Right lobe of liver (tissue), 6 donors: ENCODE measurements at regions not wholly inside any gene's neighbourhood (a gene's known extent, or its start where the extent isn't known, plus 50 kb on each side); places are given as distances from the start of the nearest gene placed in this dataset.

Experiments
- ATAC-seq, 4 donors: fragments of 200-7000 bp; cut with Tn5 transposase; one replicate each; pipeline ENCODE4 v1.9.1; 2020; ENCODE audit warnings: mild to moderate bottlenecking in 4 of 4, moderate library complexity in 4 of 4
- DNase-seq, 3 donors: peaks; one replicate each; pipeline ENCODE4 v3.0.0-alpha.2; 2020
- H3K27ac ChIP-seq, 3 donors: fragments of 200-600 bp; one replicate each; pipeline ENCODE4 v1.8.0; 2022
- H3K27me3 ChIP-seq, 2 donors: fragments of 200-600 bp; one replicate each; pipeline ENCODE4 v1.8.0; 2022
- H3K36me3 ChIP-seq, 4 donors: fragments of 200-600 bp; sonication (generic) in 1 of 4; one replicate each; pipeline versions ENCODE4 v1.5.1 to v1.8.0; 2017 to 2022; ENCODE audit warnings: control low read depth in 1 of 4
- H3K4me1 ChIP-seq, 4 donors: fragments of 200-600 bp; sonication (generic) in 1 of 4; one replicate each; pipeline versions ENCODE4 v1.5.1 to v1.8.0; 2017 to 2022; ENCODE audit warnings: control low read depth in 1 of 4
- H3K4me3 ChIP-seq, 3 donors: fragments of 200-600 bp; one replicate each; pipeline ENCODE4 v1.8.0; 2022
- H3K9me3 ChIP-seq, 4 donors: fragments of 200-600 bp; sonication (generic) in 1 of 4; one replicate each; pipeline versions ENCODE4 v1.5.1 to v1.8.0; 2017 to 2022; ENCODE audit warnings: control low read depth in 1 of 4
- CTCF ChIP-seq, 4 donors: fragments of 200-600 bp in 3 of 4; fragments of 450-650 bp in 1 of 4; IDR thresholded peaks; one replicate each; pipeline versions ENCODE4 v1.5.1 to v1.8.0; 2016 to 2022; ENCODE audit warnings: antibody characterized with exemption in 4 of 4, mild to moderate bottlenecking in 2 of 4
- POLR2A ChIP-seq: fragments of 450-650 bp; IDR thresholded peaks from one replicate; pipeline ENCODE4 v1.6.1; 2017; ENCODE audit warnings: antibody characterized with exemption, mild to moderate bottlenecking
- WGBS: methylation state at CpG from one replicate; pipeline ENCODE4 v1.1.6; 2018; ENCODE audit warnings: low coverage, low lambda C conversion rate; ENCODE audit not compliant: insufficient coverage; ENCODE audit errors: missing lambda C conversion rate; 5-methylcytosine and 5-hydroxymethylcytosine counted together
- intact Hi-C, 2 donors: fragments of 100-400 bp; cut with DNase I; formaldehyde crosslinking; loops; one replicate each; pipeline versions ENCODE4 v1.11.2 to v1.14.1; 2022
- donor health status: DM: no; HTN: yes; CAD: no.
- donor health status: DM: no; HTN: no; CAD: no.
- donor health status: DM: no; HTN: no; CAD: no.
- donor health status: DM: no; HTN: yes; CAD: no.
- donor health status: DM: no; HTN: yes; CAD: no.

- TF ChIP-seq POLR2A (no peak), CTCF (IDR thresholded peaks at IDR 0.05) (no peak)
- 83% methylated on average over 14 of the region's 14 CpGs for WGBS
- Histone ChIP-seq H3K4me3 (no peak overlapping the region), H3K4me1 (peaks cover 0 to 6% (median 3%) of the 10 kb centered on the region in 4 donors), H3K36me3 (no peaks in the 10 kb centered on the region), H3K27ac (no peak overlapping the region), H3K9me3 (no peaks in the 10 kb centered on the region), H3K27me3 (no peaks in the 10 kb centered on the region)
- intact Hi-C loops: no loop called here
- DNase-seq (no peak), ATAC-seq (no peak)
Measured at GRCh38 chr10:28987555-28988320, 301.1 kb upstream of the LYZL1 start.

- H3K4me1 ChIP-seq: peaks cover 0 to 6% (median 3%) of the 10 kb centered on the region in 4 donors
- H3K27ac ChIP-seq: no peak overlapping the region
- DNase-seq: no peak
- no peaks in the 10 kb centered on the region for H3K36me3 ChIP-seq
- no peak overlapping the region for H3K4me3 ChIP-seq
- no peaks in the 10 kb centered on the region for H3K9me3 ChIP-seq
- TF ChIP-seq POLR2A (no peak), CTCF (IDR thresholded peaks at IDR 0.05) (no peak)
- H3K27me3 ChIP-seq: no peaks in the 10 kb centered on the region
- no peak for ATAC-seq
- intact Hi-C loops: no loop called here
- 78% methylated on average over 3 of the region's 6 CpGs for WGBS
Measured at GRCh38 chr10:28988980-28989379, 299.9 kb upstream of the LYZL1 start.

- DNase-seq (peak in 2 of 3 donors; percentile 27 to 62), ATAC-seq (peak; percentile 85 to 94 (median 90))
- no peak overlapping the region for H3K27ac ChIP-seq
- TF ChIP-seq POLR2A: no peak
- TF ChIP-seq CTCF (IDR thresholded peaks at IDR 0.05): peak; percentile 63 to 85 (median 78)
- no peaks in the 10 kb centered on the region for H3K36me3 ChIP-seq
- no peaks in the 10 kb centered on the region for H3K4me1 ChIP-seq
- H3K27me3 ChIP-seq: no peaks in the 10 kb centered on the region
- intact Hi-C loops: loop anchor here (5.0 to 10.0 kb wide), 2 partner anchors 327 to 329 kb away; no protein-coding TSS in a partner anchor
- WGBS: 73% methylated on average over 7 of the region's 7 CpGs
- H3K4me3 ChIP-seq: no peak overlapping the region
- no peaks in the 10 kb centered on the region for H3K9me3 ChIP-seq
Measured at GRCh38 chr10:28991333-28992270, 297.3 kb upstream of the LYZL1 start.

- Histone ChIP-seq H3K9me3 (no peaks in the 10 kb centered on the region), H3K4me1 (no peaks in the 10 kb centered on the region), H3K36me3 (no peaks in the 10 kb centered on the region), H3K4me3 (no peak overlapping the region), H3K27ac (no peak overlapping the region), H3K27me3 (no peaks in the 10 kb centered on the region)
- 81% methylated on average over 6 of the region's 8 CpGs for WGBS
- TF ChIP-seq CTCF (IDR thresholded peaks at IDR 0.05) (no peak), POLR2A (no peak)
- ATAC-seq: no peak
- DNase-seq: no peak
- intact Hi-C loops: loop anchor here (5.0 to 10.0 kb wide), 2 partner anchors 328 to 331 kb away; no protein-coding TSS in a partner anchor
Measured at GRCh38 chr10:28993056-28993455, 295.8 kb upstream of the LYZL1 start.
